ENCODE measurements at regions not wholly inside any gene's neighbourhood (a gene's known extent, or its start where the extent isn't known, plus 50 kb on each side); places are given as distances from the start of the nearest gene placed in this dataset.

GRCh38 chr15:38622908-38623307 is 58.3 kb upstream of the RASGRP1 start:
- DNase-seq (ENCODE audit: low read depth), result no peak
- no peak overlapping the region for H3K4me3 ChIP-seq (ENCODE audit: control insufficient read depth, low read depth, low read length)
- TF ChIP-seq CTCF (conservative IDR thresholded peaks at IDR 0.05; ENCODE audit: control insufficient read depth, insufficient read depth, low read depth, low read length), result no peak

- H3K4me3 ChIP-seq (ENCODE audit: control insufficient read depth, low read depth, low read length), result no peak overlapping the region
- TF ChIP-seq CTCF (conservative IDR thresholded peaks at IDR 0.05; ENCODE audit: control insufficient read depth, insufficient read depth, low read depth, low read length), result no peak
- DNase-seq (ENCODE audit: low read depth), result no peak
Measured at GRCh38 chr15:38623744-38624143, 59.1 kb upstream of the RASGRP1 start.

- TF ChIP-seq CTCF (conservative IDR thresholded peaks at IDR 0.05; ENCODE audit: control insufficient read depth, insufficient read depth, low read depth, low read length), result no peak
- no peak for DNase-seq (ENCODE audit: low read depth)
- H3K4me3 ChIP-seq (ENCODE audit: control insufficient read depth, low read depth, low read length), result no peak overlapping the region
Measured at GRCh38 chr15:38624244-38625205, 59.9 kb upstream of the RASGRP1 start.

- no peak for DNase-seq (ENCODE audit: low read depth)
- H3K4me3 ChIP-seq (ENCODE audit: control insufficient read depth, low read depth, low read length), result no peak overlapping the region
- no peak for TF ChIP-seq CTCF (conservative IDR thresholded peaks at IDR 0.05; ENCODE audit: control insufficient read depth, insufficient read depth, low read depth, low read length)
Measured at GRCh38 chr15:38625886-38626285, 61.3 kb upstream of the RASGRP1 start.

- DNase-seq (ENCODE audit: low read depth), result no peak
- no peak for TF ChIP-seq CTCF (conservative IDR thresholded peaks at IDR 0.05; ENCODE audit: control insufficient read depth, insufficient read depth, low read depth, low read length)
- H3K4me3 ChIP-seq (ENCODE audit: control insufficient read depth, low read depth, low read length), result no peak overlapping the region
Measured at GRCh38 chr15:38626443-38627050, 61.9 kb upstream of the RASGRP1 start.

GRCh38 chr15:38627689-38628277 is 63.2 kb upstream of the RASGRP1 start:
- no peak for TF ChIP-seq CTCF (conservative IDR thresholded peaks at IDR 0.05; ENCODE audit: control insufficient read depth, insufficient read depth, low read depth, low read length)

More at GRCh38 chr15:38627689-38628277, 63.2 kb upstream of the RASGRP1 start:
- no peak for DNase-seq (ENCODE audit: low read depth)
- no peak overlapping the region for H3K4me3 ChIP-seq (ENCODE audit: control insufficient read depth, low read depth, low read length)
